Tongue (tissue), 1 donor: ENCODE measurements at regions not wholly inside any gene's neighbourhood (a gene's known extent, or its start where the extent isn't known, plus 50 kb on each side); places are given as distances from the start of the nearest gene placed in this dataset.
"Not testable (repeated sequence)": the region's sequence is repeated elsewhere in the genome, so short reads cannot be mapped to it uniquely, and the experiment has no call there.

Experiments
- DNase-seq: peaks from one replicate; pipeline ENCODE4 v3.0.0-alpha.2; 2015

DNA sequence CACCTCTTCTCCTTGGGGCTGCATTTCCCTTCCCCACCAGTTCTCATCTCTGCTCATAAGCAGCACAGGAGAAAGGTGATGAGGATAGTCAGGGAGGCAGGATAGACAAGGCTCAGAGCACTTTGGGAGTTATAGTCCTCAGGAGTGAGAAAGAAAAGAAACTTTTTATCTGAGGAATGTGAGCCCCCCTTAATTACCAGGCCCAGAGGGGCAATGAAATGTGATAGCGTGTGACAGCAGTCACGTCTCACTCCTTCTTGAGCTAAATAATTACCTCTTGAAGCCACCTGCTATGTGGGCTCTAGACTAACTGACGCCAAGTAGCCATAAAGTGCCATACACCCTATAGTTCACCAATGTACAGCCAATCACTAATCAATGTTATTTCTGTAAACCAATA is 105.8 kb downstream of the SPP2 start:
- DNase-seq = no peak

DNA sequence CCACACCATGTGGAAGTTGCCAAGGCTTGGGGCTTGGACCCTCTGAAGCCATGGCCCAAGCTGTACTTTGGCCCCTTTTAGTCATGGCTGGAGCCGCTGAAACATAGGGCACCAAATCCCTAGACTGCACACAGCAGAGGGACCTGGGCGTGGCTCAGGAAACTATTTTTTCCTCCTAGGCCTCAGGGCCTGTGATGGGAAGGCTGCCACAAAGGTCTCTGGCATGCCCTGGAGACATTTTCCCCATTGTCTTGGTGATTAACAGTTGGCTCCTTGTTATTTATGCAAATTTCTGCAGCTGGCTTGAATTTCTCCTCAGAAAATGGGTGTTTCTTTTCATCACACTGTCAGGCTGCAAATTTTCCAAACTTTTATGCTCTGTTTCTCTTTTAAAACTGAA is 102.3 kb downstream of the SPP2 start:
- not testable (repeated sequence) for DNase-seq

DNA sequence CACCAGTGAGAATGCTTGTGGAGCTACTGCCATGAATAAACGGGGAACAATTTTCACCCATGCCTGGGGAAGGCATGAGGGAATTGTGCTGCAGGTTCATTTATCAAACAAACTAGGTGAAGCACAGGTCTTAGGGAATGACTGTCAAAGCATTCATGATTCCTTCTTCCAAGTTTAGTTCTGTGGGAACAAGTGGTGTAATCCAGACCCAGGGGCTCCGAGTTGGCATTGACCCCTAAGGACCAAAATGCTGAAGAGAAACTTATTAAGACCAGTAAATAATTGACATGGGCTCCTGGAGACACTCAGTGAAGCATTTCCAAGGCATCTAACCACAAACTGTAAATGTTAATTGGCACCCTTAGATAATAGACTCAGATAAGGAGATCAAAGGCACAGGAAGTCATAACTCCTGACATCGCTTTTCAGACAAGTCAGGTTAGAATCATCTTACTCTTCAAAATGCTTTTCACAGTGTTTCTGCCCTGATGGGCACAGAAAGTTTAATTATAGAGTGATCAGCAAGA is 96.9 kb downstream of the SPP2 start:
- no peak for DNase-seq

DNA sequence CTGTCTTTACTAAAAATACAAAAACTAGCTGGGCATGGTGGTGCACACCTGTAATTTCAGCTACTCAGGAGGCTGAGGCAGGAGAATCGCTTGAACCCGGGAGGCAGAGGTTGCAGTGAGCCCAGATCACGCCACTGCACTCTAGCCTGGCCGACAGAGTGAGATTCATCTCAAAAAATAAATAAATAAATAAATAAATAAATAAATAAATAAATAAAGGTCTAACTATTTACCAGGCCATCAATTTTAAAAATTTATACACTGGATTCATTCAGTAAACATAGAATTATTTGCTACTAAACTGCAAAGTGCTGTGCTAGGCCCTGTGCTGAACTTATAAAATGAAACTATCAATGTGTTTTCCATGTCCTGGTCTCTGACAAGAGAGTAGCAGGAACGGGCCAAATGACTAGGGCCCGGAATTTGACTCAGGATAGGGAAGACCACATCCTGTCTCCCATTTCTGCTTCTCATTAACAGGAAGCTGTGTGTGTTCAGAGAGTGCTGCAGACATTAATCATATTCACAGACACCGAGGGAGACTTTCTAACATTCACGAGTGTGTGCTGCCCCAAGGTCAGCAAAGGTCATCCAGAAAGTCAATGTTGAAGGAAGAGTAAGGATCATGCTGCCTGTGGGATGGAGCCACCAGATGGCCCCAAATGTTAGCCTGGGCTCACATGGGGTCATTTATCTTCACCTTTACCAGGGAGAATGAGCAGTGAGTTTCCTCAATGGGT is 95.8 kb downstream of the SPP2 start:
- DNase-seq = no peak

DNA sequence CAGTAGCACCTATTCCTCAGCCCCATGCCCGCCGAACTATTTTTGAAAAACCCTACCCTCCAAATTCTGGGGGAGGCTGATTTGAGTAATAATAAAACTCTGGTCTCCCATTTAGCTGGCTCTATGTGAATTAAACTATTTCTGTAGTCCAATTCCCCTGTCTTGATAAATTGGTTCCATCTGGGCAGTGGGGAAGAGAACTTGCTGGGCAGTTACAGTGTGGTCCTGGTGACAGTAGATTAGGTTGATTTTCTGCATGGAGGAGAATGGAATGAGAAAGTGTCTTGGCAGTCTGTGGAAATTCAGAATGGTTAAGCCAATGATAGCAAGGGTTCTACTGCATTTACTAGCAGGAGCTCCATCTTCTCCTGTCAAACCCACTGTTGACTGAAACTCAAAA is 95.0 kb downstream of the SPP2 start:
- DNase-seq = no peak

DNA sequence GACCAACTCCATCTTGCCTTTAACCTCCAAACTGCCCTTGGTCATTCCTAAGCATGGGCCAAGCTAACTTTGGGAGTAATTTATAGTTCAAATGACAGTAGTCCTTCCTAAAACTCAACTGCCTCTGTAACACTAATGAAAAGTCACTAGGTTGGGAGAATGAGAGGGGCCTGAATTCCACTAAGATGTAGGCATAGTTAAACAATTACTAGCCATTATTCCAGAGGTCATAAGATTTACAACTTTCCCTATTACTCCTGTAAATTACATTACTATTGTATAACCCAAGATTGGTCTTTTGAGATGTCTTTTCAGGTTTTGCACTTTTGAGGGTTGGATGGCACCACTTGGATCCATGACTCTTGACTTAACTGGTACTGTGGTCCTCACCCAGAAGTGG is 94.6 kb downstream of the SPP2 start:
- DNase-seq = no peak

DNA sequence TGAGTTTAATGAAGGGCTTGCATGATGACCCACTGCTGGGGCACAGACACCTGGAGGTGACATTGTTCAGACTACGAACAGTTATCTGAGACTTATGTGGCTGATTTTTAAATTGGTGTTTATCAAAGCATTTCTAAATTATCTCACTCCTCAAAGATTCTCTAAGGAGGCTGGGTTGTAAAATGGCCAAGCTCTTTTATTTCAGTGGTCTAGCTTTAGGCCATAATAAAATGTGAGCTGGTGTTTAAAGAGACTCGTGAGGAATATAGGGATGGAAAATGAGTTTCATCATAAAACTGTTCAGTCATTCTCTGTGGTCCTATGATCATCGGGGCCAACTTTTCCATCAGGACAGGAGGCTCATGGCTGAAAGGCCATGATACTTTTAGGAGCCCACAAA is 93.4 kb downstream of the SPP2 start:
- no peak for DNase-seq

DNA sequence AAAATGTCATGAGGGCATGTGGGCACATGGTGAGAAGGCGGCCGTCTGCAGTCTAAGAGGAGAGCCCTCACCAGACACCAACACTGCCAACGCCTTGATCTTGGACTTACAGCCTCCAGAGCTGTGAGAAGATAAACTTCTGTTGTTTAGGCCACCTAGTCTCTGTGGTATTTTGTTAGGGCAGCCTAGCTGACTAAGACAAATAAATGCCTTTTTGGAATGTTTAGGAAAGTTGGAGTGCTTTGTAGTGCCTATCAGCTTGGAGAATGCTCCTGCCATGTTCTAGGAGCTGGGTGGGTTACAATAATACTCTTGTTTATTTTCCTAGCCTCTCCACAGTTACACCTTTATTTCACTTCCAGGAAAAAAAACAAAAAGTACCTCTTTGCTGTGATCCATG is 92.0 kb downstream of the SPP2 start:
- DNase-seq = no peak

DNA sequence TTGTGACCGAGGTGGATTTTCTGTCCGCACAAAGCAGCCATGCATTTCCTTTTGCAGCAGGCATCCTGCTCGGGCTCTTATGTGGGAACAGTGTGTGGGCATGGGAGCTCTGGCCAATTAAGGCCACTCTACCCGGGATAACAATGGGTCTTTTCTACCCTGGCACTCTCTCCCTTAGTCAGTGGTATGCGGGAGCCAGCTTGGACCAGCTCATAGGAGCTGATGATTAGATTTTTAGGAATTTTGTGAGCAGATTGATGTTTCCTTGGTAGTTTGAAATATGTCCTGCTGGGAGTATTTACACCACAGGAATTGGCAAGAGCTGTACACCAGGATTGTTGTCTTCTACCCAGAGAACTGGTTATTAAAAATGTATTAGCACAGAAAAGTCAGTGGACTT is 89.3 kb downstream of the SPP2 start:
- no peak for DNase-seq

DNA sequence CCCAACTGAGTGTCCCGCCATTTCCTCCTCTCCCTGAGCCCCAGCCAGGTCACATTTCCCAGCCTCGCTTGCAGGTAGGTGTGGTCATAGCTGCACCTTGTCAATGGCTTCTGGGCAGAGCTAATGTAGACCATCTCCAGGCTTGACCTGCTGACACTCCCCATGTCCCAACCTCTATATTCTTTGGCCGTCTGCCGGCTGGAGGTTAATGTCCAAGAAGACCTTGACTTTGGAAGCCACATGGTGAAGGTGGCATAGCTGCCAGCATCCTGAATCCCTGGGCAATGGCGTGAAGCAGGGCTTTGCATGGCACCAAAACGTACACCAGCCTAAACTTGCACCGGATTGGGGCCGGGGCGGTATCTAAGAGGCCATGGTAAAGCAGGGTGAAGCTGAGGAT is 88.3 kb downstream of the SPP2 start:
- DNase-seq = no peak

DNA sequence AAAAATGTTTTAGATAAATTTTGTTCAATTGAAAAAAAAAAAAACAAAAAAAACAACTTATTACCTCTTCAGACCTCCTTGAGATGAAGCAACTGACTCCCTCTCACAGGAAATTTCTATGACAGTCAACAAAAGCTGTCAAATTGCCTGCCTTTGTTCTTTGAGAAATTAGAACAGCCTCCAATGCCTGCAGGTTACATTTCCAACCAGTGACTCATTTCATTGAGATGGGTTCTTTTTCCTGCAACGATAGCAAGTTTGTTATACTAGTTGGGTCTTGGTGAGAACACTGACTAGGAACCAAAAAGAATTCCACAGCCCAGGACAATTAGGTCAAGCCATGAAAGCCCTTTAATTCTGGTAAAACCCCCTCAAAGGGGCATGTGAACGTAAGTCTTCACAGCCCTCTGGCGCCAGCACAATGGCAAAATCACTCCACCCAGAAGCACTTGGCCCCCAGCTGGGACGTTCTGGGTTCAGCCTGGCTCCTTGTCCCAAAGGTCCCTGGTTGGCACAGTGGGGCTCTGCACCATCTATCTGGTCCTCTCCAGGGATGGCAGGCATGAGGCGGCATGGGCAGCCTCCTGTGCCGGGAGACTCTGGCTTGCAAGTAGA is 87.0 kb downstream of the SPP2 start:
- DNase-seq = no peak

DNA sequence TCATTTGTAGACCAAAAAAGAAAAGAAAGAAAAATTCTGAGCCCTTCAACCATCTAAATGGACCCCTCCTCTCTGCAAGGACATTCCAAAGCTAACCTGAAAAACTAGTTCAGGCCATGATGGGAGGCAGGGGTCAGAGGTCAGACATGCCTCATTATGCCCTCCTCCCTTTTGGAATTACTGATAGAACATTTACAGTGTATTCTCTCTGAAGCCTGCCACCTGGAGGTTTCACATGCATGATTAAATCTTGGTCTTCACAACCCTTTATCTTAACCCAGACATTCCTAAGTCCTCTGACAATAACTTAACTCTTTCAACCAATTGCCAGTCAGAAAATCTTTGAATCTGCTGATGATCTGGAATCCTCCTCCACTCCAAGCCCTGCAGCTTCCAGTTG is 86.0 kb downstream of the SPP2 start:
- DNase-seq = no peak

DNA sequence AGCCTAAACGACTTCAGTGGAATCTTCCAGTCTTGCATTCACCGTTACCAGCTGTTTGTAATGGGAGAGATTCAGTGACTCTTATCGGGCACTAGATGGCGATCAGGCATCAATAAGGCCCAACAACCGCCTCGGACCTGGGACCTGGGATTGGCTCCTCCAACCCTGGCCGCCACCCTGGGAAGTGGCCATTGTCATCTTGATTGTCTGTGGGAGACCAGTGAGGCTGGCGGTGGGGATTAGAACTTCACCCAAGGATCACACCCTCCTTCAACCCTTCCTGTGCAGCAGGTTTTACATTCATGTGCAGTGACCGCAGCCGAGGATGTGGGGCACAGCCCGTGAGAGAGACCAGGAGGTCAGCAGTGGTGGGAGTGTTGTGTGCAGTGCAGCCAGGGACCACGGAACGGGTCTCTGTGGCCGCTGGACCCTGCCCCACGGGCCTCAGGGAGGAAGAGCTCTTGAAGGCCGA is 85.3 kb downstream of the SPP2 start:
- DNase-seq = peak; percentile 83

DNA sequence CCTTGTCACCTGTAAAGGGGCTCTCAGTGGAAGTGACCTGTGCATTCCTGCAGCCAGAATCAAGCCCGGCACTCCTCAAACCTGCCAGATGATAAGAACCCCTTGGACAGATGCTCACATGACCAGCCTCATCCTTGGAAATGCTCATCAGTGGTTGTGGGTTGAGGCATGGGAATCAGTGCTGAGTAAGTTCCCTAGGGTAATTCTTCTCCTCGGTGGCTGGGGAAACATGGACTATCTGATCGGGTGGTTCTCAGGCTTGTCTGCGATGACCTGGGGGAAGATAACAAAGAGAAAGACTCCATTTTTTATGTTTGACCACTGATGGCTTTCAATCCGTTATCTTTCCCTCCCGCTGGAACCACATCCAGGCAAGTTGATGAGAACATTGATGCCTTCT is 84.0 kb downstream of the SPP2 start:
- no peak for DNase-seq

DNA sequence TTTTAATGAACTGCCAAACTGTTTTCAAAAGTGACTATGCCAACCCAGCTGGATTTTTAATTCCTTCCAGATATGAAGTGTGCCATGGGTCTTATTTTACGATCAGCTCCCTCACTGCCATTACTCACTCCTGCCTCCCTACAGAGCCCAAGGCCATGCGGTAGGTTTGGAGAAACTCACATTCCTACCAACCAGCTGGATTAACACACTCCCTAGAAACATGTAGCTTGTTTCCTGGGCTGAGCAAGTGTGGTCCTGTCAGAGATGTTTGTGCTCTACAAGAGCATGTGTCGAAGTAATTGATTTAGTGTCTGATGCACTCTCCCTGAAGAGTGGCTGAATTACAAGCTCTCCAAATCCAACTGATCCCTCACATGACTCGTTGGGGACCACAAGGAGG is 82.5 kb downstream of the SPP2 start:
- DNase-seq = peak; percentile 15

DNA sequence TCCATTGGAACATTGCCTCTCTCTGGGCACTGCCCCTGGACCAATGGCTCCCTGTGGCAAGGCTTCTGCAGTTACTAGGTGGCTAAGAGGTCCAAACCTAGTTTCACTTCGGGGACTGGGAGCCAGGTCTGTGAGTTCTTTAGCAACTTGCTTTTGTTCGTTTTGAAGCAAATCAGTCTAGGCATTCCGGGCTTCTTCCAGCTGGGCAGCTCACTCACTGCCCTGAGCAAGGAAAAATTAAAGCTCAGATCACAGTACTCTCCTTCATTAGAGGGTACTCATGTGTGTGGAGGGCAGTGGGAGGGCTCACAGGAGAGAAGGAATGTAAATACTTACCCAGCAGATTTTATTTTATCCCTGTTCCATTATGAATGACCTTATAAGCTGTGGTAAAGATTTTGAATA is 80.3 kb downstream of the SPP2 start:
- no peak for DNase-seq

DNA sequence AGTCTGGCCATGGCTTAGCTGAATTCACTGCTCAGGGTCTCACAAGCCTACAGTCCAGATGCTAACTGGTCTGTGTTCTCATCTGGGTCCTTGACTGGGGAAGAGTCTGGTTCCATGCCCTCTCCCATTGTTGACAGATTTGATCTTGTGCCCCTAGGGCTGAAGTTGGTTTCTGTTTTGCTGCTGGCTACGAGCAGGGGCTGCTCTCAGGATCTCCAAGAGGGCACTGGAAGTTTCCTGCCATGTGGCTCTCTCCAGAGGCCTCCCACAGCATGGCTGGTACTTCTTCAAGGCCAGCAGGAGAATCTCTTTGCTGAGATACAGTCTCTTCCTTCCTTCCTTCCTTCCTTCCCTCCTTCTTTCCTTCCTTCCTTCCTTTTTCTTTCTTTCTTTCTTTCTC is 78.1 kb downstream of the SPP2 start:
- no peak for DNase-seq
